GM21447 (cell line): ENCODE measurements at regions not wholly inside any gene's neighbourhood (a gene's known extent, or its start where the extent isn't known, plus 50 kb on each side); places are given as distances from the start of the nearest gene placed in this dataset.

Source experiments
- ATAC-seq: cut with Tn5 transposase; IDR thresholded peaks from one replicate; pipeline ENCODE4 v1.9.1; 2021; ENCODE audit not compliant: unreplicated experiment

DNA sequence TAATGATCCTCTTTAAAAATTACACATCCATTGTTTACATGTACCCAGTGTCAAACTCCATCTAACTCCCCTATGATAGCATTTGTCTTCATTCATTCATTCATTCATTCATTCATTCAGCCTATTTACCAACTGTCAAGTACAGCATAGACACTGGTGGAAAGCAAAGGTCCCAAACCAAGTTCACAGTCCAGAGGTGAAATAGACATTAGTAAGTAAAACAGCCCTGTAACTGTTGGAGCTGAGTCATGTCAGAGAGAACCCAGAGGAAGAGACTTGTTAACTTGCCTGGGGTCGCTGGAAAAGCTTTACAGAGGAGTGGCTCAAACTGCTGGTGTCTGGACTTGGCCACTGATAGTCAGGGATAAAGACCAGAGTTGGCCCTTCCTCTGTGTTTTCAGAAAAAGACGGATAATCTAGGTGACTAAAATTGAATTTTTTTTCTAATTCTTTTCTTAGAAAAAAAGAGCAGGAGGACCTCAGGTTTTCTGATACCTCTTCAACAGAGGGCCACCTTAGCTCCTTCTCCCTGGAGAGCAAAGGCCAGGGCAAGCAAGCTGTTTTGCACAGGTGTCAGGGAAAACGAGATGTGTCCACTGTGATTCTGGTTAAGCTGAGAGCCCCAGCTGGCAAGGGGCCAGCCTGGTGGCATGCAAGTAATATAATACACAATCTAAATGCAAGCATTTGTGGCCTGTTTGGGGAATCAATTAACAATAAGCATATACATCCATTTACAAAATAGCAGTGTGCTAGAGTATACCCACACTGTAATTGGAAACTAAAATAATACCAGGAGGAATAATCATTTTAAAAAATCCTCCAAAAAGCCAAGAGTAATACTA, 96.7 kb upstream of the SLC14A2 start:
- no peak for ATAC-seq

GRCh38 chr18:45519411-45520280, 95.6 kb upstream of the SLC14A2 start:
- no peak for ATAC-seq

DNA sequence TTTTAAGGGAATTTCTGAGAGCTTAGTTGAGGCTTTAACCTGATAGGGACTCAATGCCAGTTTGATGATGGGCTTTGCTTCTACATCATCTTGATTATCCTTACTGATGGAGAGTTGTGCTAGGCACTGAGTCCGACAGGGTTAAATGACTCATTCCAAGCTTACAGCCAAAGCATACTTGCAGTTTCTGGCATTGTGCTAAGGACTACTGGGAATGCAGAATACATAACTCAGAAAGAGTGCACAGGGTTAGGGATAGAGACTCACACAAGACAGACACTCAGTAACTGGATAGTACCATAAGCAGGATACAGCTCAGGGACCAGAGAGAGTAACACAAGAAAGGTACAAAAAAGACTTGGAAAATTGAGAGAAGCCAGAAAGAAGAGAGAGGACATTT, 94.1 kb upstream of the SLC14A2 start:
- no peak for ATAC-seq

GRCh38 chr18:45521777-45522176, 93.5 kb upstream of the SLC14A2 start:
- ATAC-seq, result no peak

- ATAC-seq, result no peak
These were observed 92.9 kb upstream of the SLC14A2 start for GRCh38 chr18:45522371-45522770.

DNA sequence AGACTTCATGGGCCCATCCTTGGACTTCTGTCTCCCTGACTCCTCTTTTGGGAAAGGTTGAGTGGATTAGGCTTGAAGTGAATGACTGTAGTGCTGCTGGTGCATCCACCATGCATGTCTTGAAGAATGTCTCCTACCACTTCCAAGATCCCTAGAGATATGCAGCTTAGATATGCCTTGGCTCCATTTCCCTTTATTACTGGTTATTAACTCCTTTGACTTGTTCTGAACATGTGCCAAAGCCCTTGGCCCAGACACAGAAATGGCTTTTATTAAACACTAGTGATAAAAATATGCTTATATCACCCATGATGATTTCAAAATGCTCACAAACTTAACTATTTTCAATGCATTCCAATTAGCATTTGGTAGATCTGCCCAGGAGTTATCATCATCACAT, 90.0 kb upstream of the SLC14A2 start:
- ATAC-seq, result no peak

DNA sequence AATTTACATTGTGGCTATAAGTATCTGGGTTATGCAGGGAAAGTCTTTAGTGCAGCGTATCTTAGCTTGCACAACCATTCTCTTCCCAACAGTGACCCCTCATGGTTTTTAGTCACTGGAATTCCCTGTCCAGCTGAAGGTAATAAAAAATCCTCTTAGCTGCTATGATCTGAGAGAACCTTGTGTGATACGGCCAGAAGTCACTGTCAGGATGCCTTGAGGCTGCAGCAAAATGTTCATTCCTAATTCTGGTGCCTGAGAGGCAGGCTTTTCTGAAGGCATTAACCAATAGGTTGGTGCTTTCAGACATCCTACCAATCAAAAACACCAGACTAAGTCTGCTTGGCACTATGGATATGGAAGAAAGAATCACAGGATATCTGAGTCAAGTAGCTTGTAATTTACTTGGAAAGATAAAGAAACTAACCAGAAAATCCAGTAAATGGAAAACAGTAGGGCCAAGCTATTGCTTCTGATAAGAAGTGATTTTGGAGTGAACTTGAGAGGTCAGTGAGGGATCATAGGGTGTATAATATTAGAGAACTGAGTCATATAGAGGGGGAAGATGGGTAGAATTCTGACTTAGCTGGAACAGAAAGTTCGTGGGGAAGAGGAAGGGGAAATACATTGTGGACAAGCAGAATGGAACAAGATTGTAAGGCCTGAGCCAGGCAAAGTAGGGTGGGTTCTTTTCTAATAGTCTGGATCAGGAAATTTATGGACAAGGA, 89.0 kb upstream of the SLC14A2 start:
- ATAC-seq, result no peak

GRCh38 chr18:45527891-45528290, 87.4 kb upstream of the SLC14A2 start:
- ATAC-seq, result no peak

DNA sequence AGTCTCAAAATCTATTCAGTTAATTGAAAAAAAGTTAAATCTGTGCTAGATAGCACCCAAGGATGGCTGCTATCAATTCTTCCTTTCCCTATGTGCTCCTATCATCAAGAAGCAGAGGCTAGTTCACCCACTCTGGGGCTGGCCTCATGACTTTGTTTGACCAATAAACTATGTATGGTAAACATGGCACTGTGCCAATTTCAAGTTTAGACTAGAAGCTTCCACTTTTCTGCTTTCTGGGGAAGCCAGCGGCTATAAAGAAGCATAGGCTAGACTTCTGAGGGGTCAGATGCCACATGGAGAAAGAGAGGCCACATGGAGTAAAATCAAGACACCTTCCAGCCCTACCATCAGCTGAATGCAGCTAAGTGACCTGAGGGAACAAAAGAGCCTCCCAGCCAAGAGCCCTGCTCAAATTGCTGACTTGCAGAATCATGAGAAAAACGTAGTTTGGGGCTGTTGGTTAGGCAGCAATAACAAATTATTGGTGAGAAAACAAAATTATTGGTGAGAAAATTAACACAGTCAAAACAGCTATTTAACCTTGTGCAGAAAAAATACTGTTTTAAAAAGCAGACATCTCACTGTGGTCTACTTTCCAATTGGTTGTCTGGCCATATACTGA, 86.5 kb upstream of the SLC14A2 start:
- no peak for ATAC-seq

GRCh38 chr18:45538444-45538843, 76.8 kb upstream of the SLC14A2 start:
- no peak for ATAC-seq

DNA sequence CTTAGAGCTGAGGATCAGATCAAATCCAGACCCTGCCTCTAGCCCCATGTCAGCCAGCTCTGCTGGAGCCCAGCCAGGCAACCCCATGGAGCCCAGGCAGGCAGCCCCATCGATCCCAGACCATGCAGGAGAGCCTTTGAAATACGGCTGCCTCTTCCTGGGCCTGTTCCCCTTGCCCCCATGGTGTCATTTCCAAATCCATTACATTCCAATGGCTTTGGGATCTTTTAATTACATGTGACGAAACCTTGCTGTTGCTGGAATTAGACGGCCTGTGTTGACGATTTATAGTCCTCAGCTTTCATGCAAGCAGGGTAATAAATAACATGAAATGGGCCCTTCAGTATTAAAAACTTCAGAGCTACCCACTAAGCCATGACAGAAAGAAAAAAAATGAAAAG, 75.8 kb upstream of the SLC14A2 start:
- no peak for ATAC-seq

DNA sequence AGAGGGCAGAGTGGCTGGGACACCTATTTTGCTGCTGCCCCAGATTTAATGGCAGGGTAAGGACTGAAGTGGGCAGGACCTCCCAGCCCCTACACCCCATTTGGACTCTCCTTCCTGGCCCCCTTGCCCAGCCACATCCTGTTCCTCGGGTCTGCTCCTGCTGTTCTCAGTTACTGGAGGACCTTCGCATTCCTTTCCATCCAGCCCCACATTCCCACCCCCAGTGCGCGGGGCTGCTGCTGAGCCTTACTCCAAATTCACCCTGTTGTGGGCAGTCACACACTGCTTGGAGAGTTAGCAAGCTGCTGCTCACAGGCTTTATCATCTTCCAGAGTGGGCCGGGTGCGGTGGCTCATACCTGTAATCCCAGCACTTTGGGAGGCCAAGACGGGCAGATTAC, 75.2 kb upstream of the SLC14A2 start:
- no peak for ATAC-seq

DNA sequence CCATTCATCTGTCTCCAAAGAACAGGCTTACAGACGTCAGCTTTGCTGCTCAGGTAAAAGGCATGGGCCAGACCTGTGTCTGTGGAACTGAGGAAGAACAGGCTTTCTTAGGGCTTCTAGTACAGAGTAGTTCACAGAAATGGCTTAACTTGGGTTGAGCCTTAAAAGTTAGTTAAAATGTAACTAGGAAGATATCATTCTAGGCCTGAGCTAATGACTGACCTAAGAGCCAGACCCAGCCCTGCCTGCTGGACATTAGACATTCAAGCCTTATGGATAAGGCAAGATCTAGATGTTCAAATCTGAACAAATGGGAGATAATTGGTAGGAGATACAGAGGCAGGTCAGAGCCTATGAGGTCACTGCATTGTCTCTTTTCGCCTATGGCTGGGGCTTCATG, 73.9 kb upstream of the SLC14A2 start:
- ATAC-seq, result no peak

- ATAC-seq, result no peak
These were observed 73.2 kb upstream of the SLC14A2 start for GRCh38 chr18:45542043-45542442.

DNA sequence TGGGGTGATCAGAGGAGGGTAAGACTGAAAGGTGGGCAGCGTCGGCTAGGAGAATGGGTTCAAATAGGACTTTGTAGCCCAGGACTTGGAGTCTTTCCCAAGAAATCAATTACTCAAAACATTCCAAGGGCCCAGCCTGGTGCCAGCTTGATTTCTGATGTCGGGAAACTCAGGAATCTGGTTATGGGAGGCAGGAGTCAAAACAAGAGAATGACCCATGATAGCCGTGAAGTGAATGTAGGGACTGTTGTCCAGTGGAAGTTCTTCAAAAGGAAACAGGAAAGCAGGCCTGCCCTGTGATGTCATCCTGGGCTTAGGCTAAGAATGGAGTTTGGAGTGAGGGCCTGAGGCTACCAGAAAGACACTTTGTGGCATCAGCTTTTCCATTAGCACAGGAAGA, 67.4 kb upstream of the SLC14A2 start:
- no peak for ATAC-seq

DNA sequence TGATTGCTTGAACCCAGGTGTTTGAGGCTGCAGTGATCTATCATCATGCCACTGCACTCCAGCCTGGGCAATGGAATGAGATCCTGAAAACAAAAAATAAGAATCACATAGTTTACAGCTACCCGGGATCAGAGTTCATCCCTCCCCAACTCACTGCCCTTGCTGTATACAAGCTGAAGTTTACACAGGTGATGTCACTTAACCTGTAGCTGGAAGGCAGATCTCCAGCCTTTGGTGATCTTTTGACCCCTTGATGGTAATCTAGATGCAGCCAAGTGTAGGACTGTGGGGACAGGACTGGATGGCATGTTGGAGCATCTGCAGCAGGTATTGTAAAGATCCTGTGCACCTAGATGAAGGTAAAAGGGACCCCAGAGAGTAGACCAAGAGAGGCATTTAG, 66.7 kb upstream of the SLC14A2 start:
- no peak for ATAC-seq

GRCh38 chr18:45549290-45549689, 66.0 kb upstream of the SLC14A2 start:
- ATAC-seq, result no peak

DNA sequence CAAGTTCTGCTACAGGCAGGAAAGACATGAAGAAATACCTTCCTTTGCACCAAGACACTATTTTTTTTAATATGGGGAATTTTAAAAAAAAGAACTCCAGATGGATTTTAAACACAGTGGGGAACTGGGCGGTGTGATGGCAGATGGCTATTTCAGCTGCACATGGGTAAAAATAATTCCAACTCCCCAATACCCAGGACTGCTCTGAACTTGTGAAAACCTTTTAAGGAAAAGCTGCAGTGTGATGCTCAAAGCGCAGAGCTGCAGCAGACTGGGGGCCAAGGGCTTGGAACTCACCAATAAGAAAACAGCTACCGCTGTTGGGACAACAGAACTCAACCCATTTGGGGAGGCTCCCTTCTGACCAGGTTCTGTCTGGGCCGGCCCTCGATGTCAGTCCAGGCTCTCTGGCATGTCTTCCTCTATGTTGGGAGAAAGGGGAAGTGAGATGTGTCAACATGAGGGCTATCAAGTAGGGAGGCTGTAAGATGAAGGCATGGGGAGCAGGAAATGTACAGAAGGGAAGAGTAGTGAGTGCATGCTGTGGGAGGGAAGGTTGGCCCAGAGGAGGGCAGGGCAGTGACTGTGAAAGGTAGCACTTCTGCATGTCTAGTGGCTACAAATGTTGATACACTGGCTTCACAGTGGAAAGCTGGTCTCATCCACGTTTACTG, 64.0 kb upstream of the SLC14A2 start:
- no peak for ATAC-seq

DNA sequence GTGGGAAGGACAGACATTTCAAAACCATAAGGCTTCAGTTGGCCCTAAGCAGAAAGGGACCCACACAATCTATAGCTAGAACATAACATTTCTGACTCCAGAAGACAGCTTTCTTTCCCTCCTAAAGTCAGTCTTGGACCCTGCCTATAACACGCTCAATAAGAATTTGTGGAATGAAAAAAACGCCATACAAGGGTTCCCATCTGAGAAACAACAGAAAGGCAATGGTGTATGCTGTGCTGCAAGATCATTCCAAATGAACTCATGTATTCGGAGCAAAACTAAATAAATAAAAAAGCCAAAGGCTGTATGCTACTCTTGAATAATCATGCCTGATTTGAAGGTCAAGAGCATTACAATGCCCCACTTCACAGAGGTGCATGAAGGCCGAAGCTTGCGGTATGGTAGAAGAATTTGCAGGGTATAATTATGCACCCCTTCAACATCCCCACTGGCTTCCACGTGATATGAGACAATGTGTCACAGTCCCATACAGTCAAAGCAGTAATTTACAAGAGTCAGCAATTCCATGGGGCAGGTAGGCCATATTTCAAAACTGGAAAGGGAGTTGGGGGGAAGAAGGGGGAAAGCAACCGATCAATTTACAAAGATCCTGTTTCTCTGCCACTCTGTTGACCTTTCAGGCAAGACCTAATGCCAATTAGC, 61.4 kb upstream of the SLC14A2 start:
- no peak for ATAC-seq

DNA sequence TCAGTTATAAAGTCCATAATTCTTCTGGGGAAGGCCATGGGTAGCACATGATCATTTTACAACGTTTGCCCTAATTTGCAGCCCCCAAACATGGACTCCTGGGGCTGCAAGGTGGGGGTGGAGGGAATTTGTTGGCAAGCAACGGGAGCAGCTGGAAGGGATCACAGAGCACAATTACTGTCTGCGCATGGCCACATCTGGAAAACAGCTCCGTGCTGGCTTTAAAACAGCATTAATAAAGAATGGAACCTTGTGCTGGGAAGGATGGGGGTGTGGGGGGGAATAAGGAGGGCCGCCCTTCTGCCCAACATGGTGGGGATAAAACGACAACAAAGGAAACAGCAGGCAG, 60.9 kb upstream of the SLC14A2 start:
- ATAC-seq, result no peak
